ENCODE measurements at regions not wholly inside any gene's neighbourhood (a gene's known extent, or its start where the extent isn't known, plus 50 kb on each side); places are given as distances from the start of the nearest gene placed in this dataset.

DNA sequence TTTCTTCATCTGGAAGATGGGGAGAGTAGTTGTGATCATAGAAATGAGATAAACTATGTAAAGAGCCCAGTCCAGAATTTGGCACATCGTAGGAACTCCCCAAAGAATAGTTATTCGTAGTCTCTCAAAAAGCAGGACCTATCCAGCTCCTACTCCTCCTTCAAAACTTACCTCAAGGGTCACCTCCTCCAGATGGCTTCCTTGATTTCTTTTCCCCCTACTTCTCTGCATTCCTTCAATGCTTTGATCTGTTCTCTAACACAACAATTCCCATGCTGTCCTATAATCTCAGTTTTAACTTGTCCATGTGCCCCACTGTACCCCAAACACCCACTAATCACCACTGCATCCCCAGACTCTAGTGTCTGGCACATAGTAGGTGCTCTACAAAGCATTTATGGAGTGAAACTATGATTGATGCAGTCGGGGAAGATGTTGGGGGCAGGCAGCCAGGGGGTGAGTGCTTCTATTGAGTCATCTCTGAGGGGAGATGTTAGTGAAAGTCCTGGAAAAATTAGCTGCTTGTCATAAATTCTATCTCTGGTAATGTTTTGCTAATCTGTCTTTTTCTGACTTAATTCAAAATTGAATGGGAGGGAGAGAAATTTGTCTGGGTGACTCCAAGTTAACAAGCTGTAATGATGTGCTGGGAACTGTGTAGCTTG lies 181.3 kb upstream of the KCNG1 start:
- H3K9me3 Mint-ChIP-seq, result peaks cover 3% of the 10 kb centered on the region
- H3K27ac Mint-ChIP-seq, result no peak overlapping the region
- TF ChIP-seq, protein P1, sequence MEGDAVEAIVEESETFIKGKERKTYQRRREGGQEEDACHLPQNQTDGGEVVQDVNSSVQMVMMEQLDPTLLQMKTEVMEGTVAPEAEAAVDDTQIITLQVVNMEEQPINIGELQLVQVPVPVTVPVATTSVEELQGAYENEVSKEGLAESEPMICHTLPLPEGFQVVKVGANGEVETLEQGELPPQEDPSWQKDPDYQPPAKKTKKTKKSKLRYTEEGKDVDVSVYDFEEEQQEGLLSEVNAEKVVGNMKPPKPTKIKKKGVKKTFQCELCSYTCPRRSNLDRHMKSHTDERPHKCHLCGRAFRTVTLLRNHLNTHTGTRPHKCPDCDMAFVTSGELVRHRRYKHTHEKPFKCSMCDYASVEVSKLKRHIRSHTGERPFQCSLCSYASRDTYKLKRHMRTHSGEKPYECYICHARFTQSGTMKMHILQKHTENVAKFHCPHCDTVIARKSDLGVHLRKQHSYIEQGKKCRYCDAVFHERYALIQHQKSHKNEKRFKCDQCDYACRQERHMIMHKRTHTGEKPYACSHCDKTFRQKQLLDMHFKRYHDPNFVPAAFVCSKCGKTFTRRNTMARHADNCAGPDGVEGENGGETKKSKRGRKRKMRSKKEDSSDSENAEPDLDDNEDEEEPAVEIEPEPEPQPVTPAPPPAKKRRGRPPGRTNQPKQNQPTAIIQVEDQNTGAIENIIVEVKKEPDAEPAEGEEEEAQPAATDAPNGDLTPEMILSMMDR (IDR thresholded peaks at IDR 0.05; ENCODE audit: unreplicated experiment in 3 of 3), result no peak
- H3K27me3 Mint-ChIP-seq (ENCODE audit: low read depth), result peaks cover 9% of the 10 kb centered on the region
- no peaks in the 10 kb centered on the region for H3K36me3 Mint-ChIP-seq (ENCODE audit: low read depth)
- no peaks in the 10 kb centered on the region for H3K4me1 Mint-ChIP-seq
- H3K4me3 Mint-ChIP-seq, result no peak overlapping the region

DNA sequence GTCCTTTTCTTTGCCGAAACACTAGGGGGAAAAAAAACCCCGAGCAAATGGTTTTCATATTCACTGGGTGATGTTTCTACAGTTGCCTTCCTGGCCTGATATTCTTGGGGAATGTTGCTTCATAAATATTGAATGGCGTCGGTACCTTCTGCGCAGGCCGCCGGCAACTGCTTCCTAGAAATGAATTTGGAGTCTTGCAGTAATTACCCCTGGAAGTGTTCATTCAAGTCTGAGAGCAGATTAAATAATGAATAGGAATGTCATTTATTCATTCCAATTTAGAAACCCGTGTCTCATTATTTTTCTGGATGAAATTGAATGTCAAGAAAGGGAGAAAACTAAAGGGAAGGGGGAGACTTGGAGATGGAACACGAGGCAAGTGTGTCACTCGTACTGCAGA lies 179.4 kb upstream of the KCNG1 start:
- Mint-ChIP-seq H3K4me3 (no peak overlapping the region), H3K27me3 (ENCODE audit: low read depth) (peaks cover 5% of the 10 kb centered on the region), H3K9me3 (peaks cover 3% of the 10 kb centered on the region), H3K36me3 (ENCODE audit: low read depth) (no peaks in the 10 kb centered on the region), H3K4me1 (no peaks in the 10 kb centered on the region), H3K27ac (no peak overlapping the region)
- TF ChIP-seq, protein P1 (IDR thresholded peaks at IDR 0.05; ENCODE audit: unreplicated experiment in 3 of 3), result no peak

DNA sequence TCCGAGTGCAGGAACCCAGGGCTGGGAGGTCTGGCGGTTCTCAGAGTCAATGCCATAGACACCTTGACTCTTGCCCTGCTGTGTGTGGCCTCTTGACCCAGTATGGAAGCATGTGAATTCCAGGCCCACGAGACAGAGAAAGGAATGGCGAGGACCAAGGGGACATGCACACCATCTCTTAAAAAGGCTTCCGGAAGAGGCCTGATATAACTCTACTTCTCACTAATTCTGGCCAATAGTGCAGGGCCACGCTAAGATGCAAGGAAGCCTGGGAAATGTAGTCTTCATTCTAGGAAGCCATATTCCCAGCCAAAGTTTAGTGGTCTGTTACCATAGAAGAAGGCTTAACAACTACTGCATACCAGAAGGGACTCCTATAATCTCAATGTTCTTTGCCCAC lies 177.0 kb upstream of the KCNG1 start:
- no peak overlapping the region for H3K4me3 Mint-ChIP-seq
- H3K4me1 Mint-ChIP-seq, result no peaks in the 10 kb centered on the region
- H3K9me3 Mint-ChIP-seq, result no peaks in the 10 kb centered on the region
- no peaks in the 10 kb centered on the region for H3K36me3 Mint-ChIP-seq (ENCODE audit: low read depth)
- H3K27ac Mint-ChIP-seq, result no peak overlapping the region
- H3K27me3 Mint-ChIP-seq (ENCODE audit: low read depth), result peaks cover 8% of the 10 kb centered on the region
- TF ChIP-seq, protein P1 (IDR thresholded peaks at IDR 0.05; ENCODE audit: unreplicated experiment in 3 of 3), result no peak

DNA sequence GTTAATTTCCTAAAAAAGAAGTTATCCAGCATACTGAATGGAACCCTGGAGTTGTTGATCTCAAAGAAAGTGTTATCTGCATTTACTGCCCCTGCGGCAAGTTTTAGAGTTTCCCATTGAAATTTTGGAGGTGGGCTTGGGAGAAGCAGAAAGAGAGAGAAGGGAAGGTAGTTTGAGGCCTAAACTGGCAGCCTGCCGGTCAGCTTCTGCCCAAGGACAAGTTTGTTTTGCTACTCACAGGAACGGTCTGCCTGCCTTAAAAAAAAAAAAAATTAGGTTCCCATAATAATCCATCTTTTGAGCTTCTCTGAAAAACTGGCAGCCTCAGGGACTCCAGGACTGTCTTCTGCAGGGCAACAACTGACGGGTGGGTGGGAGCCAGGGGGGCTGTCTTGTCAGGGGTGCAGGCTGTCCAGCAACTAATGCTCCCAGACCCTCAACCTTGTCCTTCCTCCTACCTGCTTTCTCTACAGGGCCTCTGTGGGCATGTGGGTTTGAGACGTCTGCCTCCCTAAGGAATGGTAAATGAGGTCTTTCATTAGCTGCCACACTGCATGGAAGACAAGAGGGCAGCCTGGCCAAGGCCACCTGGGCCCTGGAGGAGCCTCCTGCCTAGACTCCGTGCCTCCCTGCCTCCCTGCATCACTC lies 176.1 kb upstream of the KCNG1 start:
- no peak overlapping the region for H3K4me3 Mint-ChIP-seq

DNA sequence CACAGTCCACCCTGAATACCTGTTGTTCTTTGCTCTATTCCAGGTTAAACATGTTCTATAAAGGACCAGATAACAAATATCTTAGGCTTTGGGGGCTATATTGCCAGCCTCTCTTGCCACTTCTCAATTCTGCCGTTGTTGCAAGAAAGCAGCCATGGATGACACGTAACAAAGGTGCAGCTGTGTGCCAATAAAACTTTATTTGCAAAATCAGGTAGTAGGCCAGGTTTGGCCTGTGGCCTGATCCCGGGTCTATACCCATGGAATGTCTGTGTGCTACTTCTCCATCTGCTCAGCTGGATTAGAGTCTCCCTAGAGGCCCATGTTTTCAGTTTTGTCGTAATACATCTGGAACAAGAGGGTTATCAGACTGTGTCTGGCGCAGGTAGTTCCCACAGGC lies 175.3 kb upstream of the KCNG1 start:
- Mint-ChIP-seq H3K27ac (no peak overlapping the region), H3K4me1 (no peaks in the 10 kb centered on the region), H3K36me3 (ENCODE audit: low read depth) (no peaks in the 10 kb centered on the region), H3K9me3 (no peaks in the 10 kb centered on the region), H3K4me3 (no peak overlapping the region), H3K27me3 (ENCODE audit: low read depth) (peaks cover 8% of the 10 kb centered on the region)
- TF ChIP-seq, protein P1 (IDR thresholded peaks at IDR 0.05; ENCODE audit: unreplicated experiment in 3 of 3), result no peak

More for the DNA sequence above, 176.1 kb upstream of the KCNG1 start:
- H3K27me3 Mint-ChIP-seq (ENCODE audit: low read depth), result peaks cover 8% of the 10 kb centered on the region
- no peaks in the 10 kb centered on the region for H3K4me1 Mint-ChIP-seq
- no peaks in the 10 kb centered on the region for H3K36me3 Mint-ChIP-seq (ENCODE audit: low read depth)
- H3K9me3 Mint-ChIP-seq, result no peaks in the 10 kb centered on the region
- TF ChIP-seq, protein P1 (IDR thresholded peaks at IDR 0.05; ENCODE audit: unreplicated experiment in 3 of 3), result no peak
- H3K27ac Mint-ChIP-seq, result no peak overlapping the region

Measured in nephron (organoid).